TTC549 (cell line): ENCODE measurements at regions not wholly inside any gene's neighbourhood (a gene's known extent, or its start where the extent isn't known, plus 50 kb on each side); places are given as distances from the start of the nearest gene placed in this dataset.
A peak's percentile ranks its signal among the peaks of the same experiment; 100 is the strongest.

Source experiments
- FAIRE-seq: peaks from 2 replicates; lab custom pipeline; 2012; peaks lifted over from hg19 to GRCh38; lab: Jason Lieb, UNC

DNA sequence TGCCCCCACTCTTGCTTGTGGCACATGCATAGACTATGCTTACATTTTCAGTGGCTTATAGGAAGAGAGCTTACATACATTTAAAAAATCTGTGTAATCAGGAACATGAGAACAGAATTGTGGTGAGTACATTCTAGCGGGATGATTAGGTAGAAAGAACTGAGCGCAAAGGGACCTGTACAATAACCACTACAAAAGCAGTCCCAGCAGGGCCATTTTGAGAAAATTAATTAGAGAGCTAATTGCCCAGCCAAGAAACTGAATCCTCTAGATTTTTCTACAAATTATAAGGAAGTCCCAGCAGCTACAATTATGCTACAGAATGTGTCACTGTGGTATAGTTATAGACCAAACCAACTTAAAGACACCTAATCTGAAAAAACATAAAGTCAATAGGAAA lies 105.6 kb upstream of the TNFAIP3 start:
- FAIRE-seq: no peak

DNA sequence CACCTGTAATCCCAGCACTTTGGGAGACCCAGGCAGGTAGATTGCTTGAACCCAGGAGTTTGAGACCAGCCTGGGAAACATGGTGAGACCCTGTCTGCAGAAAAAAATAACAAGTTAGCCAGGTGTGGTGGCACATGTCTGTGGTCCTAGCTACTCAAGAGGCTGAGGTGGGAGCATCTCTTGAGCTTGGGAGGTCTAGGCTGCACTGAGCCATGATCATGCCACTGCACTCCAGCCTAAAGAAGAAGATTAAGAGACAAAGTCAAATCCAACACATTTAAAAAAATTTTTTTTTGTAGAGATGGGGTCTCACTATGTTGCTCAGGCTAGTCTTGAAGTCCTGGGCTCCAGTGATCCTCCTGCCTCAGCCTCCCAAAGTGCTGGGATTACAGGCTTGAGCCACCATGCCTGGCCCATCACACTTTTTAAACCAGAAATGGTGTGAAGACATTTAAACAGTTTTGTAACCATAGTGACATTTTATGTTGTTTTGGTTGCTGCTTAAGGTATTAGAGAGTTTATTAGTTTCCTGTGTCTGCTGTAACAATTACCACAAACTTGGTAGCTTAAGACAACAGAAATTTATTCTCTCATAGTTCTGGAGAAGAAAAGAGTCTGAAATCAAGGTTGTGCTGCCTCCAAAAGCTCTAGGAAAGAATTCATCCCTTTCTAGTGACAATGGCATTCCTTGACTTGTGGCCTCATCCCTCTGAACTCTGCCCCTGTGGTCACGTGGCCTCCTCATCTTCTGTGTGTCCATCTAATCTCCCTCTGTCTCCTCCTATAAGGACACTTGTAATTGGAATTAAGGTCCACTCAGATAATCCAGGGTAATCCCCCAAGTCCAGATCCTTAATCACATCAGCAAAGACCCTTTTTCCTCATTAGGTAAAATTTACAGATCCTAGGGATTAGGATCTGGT lies 104.6 kb upstream of the TNFAIP3 start:
- no peak for FAIRE-seq

DNA sequence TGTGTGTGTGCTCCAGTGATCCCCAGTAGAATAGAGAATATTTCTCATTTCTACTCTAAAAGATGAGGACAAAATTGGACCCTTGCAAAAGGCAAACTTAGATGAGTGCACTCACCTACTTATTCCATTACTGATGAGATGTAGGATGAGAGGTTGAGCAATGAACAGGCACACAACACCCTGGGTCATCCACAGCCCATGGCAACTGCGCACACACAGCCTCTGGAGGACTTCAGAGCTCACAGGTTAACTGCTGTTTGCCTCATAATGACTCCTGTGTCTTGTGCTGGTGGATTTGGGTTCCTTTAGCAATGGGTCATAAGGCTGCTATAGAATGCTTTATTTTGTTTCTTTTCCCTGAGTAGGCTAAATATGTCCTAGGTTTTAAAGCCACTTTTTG lies 103.6 kb upstream of the TNFAIP3 start:
- FAIRE-seq: no peak

DNA sequence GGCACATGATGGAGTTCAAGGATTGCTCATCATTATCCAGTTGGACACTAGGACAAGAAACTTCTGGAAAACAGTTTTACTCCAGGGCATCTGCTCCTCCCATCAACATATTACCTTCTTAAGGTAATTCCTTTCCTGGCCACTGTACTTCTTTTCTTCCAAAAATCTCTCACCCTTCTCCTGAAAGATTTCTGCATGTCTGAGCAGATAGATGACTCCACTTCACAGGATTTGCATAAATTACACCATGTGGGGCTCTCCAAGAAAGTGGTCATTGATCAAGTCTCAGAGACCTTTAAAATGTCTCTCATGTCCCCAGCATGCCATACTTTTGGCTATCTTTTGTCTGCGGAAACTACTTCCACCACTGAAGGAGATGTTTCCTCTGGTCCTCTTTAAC lies 103.2 kb upstream of the TNFAIP3 start:
- no peak for FAIRE-seq

DNA sequence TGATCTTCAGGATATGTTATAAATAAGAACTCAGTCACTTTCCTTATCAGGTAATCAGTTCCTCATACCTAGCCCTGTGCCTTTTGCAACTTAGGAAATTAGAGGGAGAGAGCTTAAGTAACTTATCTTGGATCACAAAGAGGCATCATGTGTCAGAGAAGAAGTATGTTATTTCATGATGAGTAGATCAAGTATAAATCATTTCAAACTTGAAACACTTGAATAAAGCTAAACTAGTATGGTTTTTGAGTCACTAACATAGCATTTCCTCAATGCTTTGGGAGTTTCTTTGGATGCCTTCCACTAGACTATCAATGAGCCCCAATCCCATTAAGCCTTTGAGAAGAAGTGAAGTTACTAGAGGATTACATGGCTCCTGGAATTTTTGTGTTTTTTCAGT lies 102.6 kb upstream of the TNFAIP3 start:
- no peak for FAIRE-seq

DNA sequence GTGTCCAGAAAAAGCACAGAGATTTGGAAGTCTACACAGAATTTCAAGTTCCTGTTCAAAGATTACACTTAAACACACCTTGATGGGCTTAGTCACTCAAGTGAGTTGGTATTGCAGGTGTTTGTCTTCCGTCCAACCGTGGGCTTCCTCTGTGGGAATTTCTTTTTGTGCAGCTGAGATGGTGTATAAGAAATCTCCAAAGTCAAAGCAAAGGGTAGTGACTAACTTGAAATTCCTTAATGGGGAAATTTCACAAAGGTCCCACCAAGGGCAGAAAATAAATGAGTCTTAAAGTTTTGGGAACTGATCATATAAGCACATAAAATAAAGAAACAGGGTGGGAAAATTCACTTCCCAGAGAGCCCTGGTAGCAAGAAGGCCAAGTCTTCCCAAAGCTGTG lies 102.0 kb upstream of the TNFAIP3 start:
- no peak for FAIRE-seq

DNA sequence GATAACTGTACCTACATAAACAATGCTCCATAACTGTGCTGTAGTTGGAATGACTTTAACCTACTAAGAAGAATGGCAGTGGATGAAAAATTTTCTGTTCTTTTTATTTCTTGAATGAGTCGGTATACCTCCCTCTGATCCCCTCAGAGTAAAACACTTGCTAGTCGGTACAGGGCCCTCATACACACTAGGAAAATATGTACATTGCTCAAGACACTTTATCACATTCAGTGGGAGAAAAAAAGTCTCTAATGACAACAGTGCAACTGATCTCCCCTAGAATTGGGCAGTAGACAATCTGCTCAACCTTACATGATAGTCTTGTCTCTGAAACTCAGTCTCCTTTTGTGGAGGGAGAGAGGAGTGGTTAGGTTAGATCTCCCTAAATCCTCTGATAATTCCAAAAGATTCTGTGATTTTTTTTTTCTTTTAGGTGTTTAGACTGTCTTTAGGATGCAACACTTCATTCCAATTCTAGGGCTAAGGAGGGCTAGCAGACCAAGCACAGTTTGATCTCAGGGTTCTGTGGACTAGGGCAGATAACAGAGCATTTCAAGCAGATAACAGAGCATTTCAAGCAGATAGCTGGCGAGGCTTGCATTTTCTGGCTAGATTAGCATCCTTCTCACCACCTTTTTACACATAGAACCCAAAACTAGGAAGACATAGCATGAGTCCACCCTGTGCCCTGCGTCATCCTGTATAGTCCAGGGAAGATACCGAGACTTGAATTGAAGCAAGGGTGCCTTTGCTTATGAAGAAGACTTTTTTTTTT lies 100.3 kb upstream of the TNFAIP3 start:
- FAIRE-seq: no peak

DNA sequence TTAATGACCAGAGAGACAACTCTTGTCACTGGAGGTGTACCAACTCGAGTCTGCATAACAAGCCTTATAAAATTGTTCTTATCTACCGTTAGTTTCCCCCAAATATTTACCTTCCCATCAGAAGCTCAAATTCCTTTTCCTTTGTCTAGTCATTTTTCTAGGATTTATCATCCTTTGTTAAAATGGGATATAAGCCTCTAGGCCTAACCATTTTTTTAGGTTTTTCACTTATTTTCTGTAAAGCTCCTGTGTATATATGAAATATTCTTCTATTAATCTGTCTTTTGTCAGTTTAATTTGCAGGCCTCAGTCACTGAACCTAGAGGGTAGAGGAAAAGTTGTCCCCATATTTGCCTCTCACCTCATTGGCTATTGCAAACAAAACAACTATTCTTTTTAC lies 99.6 kb upstream of the TNFAIP3 start:
- no peak for FAIRE-seq

DNA sequence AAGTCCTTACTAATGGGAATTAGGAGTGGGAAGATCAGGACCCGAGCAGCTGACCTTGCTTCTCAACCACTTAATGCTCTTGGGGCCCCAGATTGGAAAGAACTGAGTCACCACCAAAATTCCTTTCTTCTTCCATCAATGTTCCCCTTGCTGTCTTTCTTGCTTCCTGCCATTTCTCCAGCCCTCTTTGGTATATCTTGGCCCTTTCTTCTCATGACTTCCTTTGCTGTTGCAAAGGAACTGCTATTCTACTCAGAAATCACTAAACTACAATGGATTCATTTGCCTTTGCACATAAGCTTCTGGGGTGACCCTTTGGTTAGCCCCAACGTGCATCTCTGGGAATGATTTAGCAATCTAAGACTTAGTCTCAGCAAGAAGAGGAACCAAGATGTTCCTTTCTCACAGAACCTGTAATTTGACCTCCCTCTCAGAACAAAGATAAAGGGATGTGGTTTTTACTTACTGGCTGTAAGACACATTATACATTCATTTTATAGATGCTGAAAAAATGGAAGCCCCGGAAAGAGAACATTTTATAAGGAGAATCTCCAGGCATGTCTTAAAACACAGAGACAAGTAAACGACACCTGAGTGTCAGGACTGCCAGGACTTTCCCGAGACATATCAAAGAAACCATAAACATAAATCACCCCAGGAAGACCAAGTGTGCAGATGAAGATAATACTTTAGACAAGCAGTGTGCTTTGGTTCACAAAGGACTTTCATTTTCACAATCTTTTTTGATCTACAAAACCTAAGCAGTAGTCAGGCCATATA lies 99.0 kb upstream of the TNFAIP3 start:
- FAIRE-seq: no peak

DNA sequence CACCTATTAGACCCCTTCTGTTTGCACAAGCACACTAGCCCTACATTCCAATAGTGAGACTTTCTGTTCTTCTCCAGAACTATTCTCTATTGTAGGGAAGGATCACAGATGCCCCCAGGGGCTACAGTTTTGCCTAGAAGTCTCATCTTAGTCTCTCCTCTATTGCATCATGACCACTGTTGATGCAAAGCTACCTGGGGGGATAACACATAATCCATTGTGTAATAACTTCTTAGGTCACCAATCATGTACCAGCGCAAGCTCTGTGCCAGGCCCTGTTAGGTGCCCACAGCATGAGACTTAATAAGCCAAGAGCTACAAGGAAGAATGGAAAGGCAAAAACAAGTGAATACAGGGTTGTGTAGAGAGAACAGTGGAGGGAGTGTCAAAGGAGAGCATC lies 98.1 kb upstream of the TNFAIP3 start:
- FAIRE-seq: no peak

DNA sequence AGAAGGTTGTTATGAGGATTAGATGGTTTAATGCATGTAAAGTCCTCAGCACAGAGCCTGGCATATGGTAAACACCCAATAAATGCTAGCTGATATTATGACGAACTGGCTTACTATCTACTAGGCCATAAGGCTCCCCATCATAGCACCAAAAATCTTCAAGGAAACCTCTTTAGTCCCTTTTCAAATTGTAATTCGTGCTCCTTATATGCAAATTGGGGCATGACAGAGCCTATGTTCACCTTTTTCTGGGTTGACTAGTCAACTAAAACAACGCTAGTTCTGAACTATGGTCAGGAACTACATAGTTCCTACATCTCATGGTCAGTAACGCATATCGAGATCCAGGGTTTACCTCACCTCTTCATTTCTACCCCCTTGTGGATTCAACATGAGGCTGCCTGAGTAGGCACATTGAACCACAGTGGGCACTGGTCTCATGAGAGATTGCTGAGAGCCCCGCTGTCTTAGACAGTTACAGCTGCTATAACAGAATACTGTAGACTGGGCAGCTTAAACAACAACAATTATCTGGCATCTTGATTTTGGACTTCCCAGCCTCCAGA lies 97.2 kb upstream of the TNFAIP3 start:
- FAIRE-seq: no peak

DNA sequence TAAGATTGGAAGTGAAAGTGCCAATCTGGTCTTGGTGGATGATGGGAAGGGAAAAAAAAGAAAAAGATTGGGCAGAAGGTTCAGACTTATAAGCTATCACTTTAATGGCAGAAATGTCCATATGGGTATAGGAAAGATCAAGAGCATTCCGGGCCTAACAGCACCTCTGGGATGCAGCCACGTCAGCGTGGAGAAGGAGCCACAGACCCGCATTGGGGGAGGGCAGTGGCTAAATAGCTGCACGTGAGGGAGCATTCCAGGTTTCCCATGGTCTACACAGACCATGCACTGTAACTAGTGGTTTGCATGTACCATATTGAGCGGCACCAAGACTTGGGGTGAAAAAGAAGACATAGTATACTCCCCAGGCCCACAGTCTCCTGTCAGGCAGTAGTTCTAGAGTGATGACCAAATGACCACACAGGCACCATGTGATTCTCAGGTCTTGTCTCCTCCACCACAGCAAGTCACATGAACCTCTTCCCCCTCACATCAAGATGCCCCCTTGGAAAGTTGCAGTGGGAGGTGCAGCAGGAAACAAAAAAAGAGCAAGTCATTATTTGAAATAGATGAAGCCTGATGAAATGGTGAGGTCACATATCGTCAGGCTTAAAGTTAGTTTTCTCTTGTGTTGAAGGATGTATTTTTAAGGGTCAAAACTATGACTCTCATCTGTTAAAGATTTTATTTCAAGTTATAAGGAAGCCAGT lies 94.4 kb upstream of the TNFAIP3 start:
- no peak for FAIRE-seq

DNA sequence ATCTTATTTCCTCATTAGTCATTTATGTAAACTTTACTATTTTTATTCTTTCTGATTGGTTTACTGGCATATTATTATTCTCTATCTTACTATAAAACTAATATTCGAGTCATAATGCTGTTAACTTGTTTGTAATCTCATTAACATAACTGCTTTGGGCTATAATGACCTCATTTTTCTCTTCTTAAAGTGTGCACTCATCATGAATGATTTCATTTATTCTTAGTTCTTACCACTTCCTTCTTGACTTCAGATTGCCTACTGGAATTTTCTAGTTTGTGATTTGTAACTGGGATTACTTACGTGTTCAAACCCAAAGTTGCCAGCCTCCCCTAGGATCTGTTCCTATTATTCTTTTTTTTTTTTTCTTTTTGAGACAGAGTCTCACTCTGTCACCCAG lies 91.8 kb upstream of the TNFAIP3 start:
- FAIRE-seq: peak; percentile 28

DNA sequence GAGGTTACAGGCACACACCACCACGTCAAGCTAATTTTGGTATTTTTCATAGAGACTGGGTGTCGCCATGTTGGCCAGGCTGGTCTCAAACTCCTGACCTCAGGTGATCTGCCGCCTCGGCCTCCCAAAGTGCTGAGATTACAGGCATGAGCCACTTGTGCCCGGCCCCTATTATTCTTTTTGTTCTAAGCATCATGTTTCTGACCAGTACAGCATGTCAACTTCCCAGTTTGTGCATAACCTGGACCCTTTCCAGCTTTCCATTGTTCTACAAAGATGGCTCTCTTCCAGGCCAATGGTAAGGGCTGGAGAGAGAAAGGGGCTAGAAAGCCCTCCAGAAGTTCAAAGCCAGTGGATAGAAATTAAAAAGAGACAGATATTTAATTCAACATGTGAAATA lies 91.3 kb upstream of the TNFAIP3 start:
- FAIRE-seq: peak; percentile 64

DNA sequence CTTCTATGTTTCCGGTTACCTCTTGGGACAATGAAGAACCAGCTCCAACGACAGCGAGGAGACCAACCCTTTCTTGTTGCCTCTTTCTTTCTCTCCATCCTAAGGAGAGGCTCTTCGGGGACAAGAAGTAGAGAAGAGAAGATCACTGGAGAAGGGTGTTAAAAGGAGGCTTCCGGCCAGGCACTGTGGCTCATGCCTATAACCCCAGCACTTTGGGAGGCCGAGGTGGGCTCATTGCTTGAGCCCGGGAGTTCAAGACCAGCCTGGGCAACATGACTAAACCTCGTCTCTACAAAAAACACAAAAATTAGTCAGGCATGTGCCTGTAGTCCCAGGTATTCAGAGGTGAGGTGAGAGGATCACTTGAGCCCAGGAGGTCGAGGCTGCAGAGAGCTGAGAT lies 90.8 kb upstream of the TNFAIP3 start:
- FAIRE-seq: no peak

DNA sequence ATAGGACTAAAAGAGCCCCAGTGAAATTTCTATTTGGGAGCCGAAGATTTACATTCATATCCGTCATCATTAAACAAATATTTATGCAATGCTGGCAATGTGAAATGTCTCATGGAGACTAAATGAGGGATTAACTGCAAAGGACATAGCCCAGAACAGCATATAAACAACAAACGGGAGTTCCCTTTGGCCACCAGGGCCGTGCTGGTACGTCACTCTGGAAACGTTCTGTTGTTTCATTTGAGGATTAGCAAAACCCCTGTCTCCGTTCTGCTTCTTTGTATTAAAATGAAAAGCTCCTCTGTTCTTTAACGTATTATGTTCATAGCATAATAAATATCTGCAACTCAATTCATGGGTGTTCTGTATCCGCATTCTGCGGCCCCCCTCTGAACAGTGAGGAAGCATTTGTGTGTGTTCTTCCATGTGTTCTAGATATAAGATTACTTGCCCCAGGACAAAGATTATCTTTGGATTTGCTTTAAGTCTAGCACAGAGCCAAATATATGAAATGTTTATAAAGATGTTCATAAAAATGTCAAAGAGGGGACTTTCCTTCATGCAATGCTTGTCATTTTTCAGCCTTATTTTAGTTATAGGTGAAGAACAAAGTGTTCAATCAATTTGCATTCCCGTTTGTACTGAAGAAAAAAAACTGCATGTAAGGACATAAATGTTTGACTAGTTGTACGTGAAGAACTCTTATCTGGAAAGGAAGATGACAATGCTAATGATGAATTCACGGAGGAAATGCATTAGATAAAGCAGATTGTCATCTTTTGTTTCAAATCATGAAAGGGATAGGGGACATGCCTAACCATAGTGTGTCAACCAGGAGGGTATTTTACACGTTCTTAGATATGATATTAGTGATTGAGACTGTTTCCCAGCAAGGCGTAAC lies 90.0 kb upstream of the TNFAIP3 start:
- FAIRE-seq: peak; percentile 95

DNA sequence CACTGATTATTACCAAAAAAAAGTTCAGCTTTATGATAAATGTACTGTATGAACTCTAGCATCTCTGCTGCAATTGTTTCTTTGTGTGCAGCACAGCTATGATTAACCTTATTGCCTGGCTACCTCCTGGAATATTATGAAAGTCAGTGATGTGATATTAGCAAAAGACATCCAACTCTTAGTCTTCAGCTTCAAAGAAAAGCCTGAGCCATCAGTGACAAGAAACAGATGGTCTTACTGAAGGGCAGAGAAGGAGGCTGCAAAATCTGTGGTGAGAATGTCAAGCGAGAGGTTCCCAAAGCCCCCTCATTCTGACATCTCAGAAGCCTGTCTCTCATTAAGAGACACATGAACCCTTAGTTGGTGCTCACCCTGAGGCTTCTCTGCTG lies 89.4 kb upstream of the TNFAIP3 start:
- no peak for FAIRE-seq

DNA sequence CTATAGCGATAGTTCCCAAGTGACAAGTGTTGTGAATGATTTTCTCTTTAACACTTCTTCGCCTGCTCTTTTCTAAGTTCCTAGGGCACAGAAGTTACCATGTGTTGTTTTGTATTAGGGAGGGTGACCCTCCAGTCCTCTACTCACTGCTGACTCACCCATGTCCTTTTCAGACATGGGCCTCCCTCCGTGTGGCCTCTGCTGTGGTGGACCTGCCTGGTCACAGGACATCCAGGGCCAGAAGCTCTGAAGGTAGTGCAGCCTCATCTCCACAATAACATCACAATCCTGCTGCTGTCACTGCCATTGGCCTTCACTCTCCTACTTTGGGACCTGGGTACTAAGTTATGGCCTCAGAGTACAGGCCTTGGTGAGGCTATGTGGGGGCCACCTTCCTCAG lies 87.1 kb upstream of the TNFAIP3 start:
- no peak for FAIRE-seq

DNA sequence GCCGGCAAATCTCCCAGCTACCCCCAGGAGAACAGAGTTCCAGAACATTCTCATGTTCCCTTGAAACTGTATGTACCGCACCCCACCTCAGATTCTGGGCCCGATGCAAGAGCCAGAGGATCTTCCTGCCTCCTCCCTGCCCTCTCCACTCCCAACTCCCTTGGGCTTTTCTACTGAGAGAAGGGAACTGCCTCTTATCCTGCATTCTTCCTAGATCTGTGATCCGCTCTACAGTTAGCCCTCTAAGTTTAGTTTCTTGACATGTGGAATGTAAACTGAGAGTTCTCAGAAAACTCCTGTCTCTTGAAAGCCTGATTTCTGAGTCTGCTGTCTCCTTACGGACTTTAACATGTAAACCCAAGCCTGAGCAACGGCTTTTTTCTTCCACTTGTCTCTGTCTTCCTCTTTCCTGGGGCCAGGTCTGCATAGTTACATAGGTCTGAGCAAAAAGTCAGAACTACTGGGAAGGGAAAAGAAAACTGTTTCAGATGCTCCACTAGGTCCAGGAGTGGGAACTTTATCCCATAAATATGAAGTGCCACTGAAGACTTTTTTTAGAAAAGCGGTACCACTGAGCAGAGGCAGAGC lies 86.5 kb upstream of the TNFAIP3 start:
- peak; percentile 38 for FAIRE-seq

DNA sequence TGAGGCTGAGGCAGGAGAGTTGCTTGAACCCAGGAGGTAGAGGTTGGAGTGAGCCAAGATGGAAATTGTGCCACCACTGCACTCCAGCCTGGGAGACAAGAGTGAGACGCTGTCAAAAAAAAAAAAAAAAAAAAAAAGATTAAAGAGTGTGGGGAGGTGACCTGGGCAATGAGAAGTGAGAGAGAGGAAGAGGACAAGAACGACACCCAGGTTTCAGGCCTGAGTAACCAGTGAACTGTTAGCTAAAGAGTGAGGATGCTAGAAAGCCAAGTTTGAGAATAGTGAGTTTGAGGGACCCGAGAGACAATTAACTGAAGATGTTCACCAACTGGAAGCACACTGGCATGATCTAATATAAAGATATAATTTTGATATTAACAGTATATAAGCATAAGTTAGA lies 85.4 kb upstream of the TNFAIP3 start:
- no peak for FAIRE-seq
